ENCODE measurements at regions not wholly inside any gene's neighbourhood (a gene's known extent, or its start where the extent isn't known, plus 50 kb on each side); places are given as distances from the start of the nearest gene placed in this dataset.
"Not testable (repeated sequence)": the region's sequence is repeated elsewhere in the genome, so short reads cannot be mapped to it uniquely, and the experiment has no call there.

- DNase-seq (ENCODE audit: low spot score) = no peak
Measured at GRCh38 chr21:14754682-14755081, 208.6 kb upstream of the SAMSN1 start.

GRCh38 chr21:14754259-14754604, 208.1 kb upstream of the SAMSN1 start:
- no peak for DNase-seq (ENCODE audit: low spot score)

GRCh38 chr21:14753466-14754258, 207.5 kb upstream of the SAMSN1 start:
- DNase-seq (ENCODE audit: low spot score) = peak; percentile 56

- DNase-seq (ENCODE audit: low spot score) = no peak
Measured at GRCh38 chr21:14753069-14753465, 207.0 kb upstream of the SAMSN1 start.

- no peak for DNase-seq (ENCODE audit: low spot score)
Measured at GRCh38 chr21:14752345-14752909, 206.3 kb upstream of the SAMSN1 start.

GRCh38 chr21:14751602-14752344, 205.7 kb upstream of the SAMSN1 start:
- DNase-seq (ENCODE audit: low spot score) = no peak

GRCh38 chr21:14751011-14751410, 204.9 kb upstream of the SAMSN1 start:
- DNase-seq (ENCODE audit: low spot score) = no peak

- no peak for DNase-seq (ENCODE audit: low spot score)
Measured at GRCh38 chr21:14750041-14750440, 203.9 kb upstream of the SAMSN1 start.

- DNase-seq (ENCODE audit: low spot score) = no peak
Measured at GRCh38 chr21:14748662-14749061, 202.5 kb upstream of the SAMSN1 start.

GRCh38 chr21:14744368-14744767, 198.3 kb upstream of the SAMSN1 start:
- no peak for DNase-seq (ENCODE audit: low spot score)

- no peak for DNase-seq (ENCODE audit: low spot score)
Measured at GRCh38 chr21:14742119-14742518, 196.0 kb upstream of the SAMSN1 start.

- DNase-seq (ENCODE audit: low spot score) = no peak
Measured at GRCh38 chr21:14741256-14741655, 195.1 kb upstream of the SAMSN1 start.

GRCh38 chr21:14740692-14741091, 194.6 kb upstream of the SAMSN1 start:
- no peak for DNase-seq (ENCODE audit: low spot score)

- no peak for DNase-seq (ENCODE audit: low spot score)
Measured at GRCh38 chr21:14740116-14740515, 194.0 kb upstream of the SAMSN1 start.

GRCh38 chr21:14739590-14739989, 193.5 kb upstream of the SAMSN1 start:
- DNase-seq (ENCODE audit: low spot score) = no peak

GRCh38 chr21:14738576-14738975, 192.5 kb upstream of the SAMSN1 start:
- not testable (repeated sequence) for DNase-seq (ENCODE audit: low spot score)

- peak; percentile 38 for DNase-seq (ENCODE audit: low spot score)
Measured at GRCh38 chr21:14737922-14738321, 191.8 kb upstream of the SAMSN1 start.

- no peak for DNase-seq (ENCODE audit: low spot score)
Measured at GRCh38 chr21:14737284-14737691, 191.2 kb upstream of the SAMSN1 start.

GRCh38 chr21:14736672-14737071, 190.6 kb upstream of the SAMSN1 start:
- DNase-seq (ENCODE audit: low spot score) = no peak

GRCh38 chr21:14736162-14736561, 190.0 kb upstream of the SAMSN1 start:
- DNase-seq (ENCODE audit: low spot score) = no peak

GRCh38 chr21:14734833-14735232, 188.7 kb upstream of the SAMSN1 start:
- DNase-seq (ENCODE audit: low spot score) = no peak

GRCh38 chr21:14734191-14734590, 188.1 kb upstream of the SAMSN1 start:
- no peak for DNase-seq (ENCODE audit: low spot score)

- no peak for DNase-seq (ENCODE audit: low spot score)
Measured at GRCh38 chr21:14725219-14725618, 179.1 kb upstream of the SAMSN1 start.

Data from hematopoietic multipotent progenitor cell treated with erythropoietin and hydrocortisone succinate and interleukin-3 and kit ligand, for 15 days (in vitro differentiated cells).